ENCODE measurements at regions not wholly inside any gene's neighbourhood (a gene's known extent, or its start where the extent isn't known, plus 50 kb on each side); places are given as distances from the start of the nearest gene placed in this dataset.

GRCh38 chr21:34020005-34020847 is 53.2 kb upstream of the MRPS6 start:
- Histone ChIP-seq H3K9ac (ENCODE audit: low read depth, low read length, poor library complexity, severe bottlenecking) (no peak overlapping the region), H3K9me3 (ENCODE audit: insufficient read depth, low read depth, low read length) (no peaks in the 10 kb centered on the region), H3K36me3 (ENCODE audit: insufficient read depth, low read length) (no peaks in the 10 kb centered on the region), H3K79me2 (ENCODE audit: insufficient read depth, low read length) (no peaks in the 10 kb centered on the region), H2AFZ (ENCODE audit: low read length) (no peak overlapping the region), H3K4me2 (ENCODE audit: low read depth, low read length, poor library complexity, severe bottlenecking) (no peak overlapping the region), H3K27me3 (ENCODE audit: insufficient read depth, low read length, poor library complexity, severe bottlenecking) (no peaks in the 10 kb centered on the region), H4K20me1 (ENCODE audit: insufficient read depth, low read length, poor library complexity, severe bottlenecking) (no peaks in the 10 kb centered on the region), H3K9me2 (replicated peaks; ENCODE audit: low read depth, low read length) (no peaks in the 10 kb centered on the region), H3F3A (ENCODE audit: low read depth) (no peaks in the 10 kb centered on the region), H3K4me3 (ENCODE audit: low read length, poor library complexity, severe bottlenecking) (no peak overlapping the region), H3K4me1 (ENCODE audit: insufficient read depth, low read length, poor library complexity, severe bottlenecking) (peaks cover 25% of the 10 kb centered on the region)
- TF ChIP-seq CTCF (conservative IDR thresholded peaks at IDR 0.05; ENCODE audit: low read length): no peak
- no peak for TF ChIP-seq EZH2phosphoT487 (IDR thresholded peaks at IDR 0.05; ENCODE audit: borderline replicate concordance)

- no peak overlapping the region for H3K9ac ChIP-seq (ENCODE audit: low read depth, low read length, poor library complexity, severe bottlenecking)
- H3K4me2 ChIP-seq (ENCODE audit: low read depth, low read length, poor library complexity, severe bottlenecking): no peak overlapping the region
Measured at GRCh38 chr21:34019402-34019801, 54.0 kb upstream of the MRPS6 start.

GRCh38 chr21:34018910-34019309 is 54.5 kb upstream of the MRPS6 start:
- no peak overlapping the region for H3K9ac ChIP-seq (ENCODE audit: low read depth, low read length, poor library complexity, severe bottlenecking)

More at GRCh38 chr21:34019402-34019801, 54.0 kb upstream of the MRPS6 start:
- no peaks in the 10 kb centered on the region for H3K79me2 ChIP-seq (ENCODE audit: insufficient read depth, low read length)
- no peaks in the 10 kb centered on the region for H3K27me3 ChIP-seq (ENCODE audit: insufficient read depth, low read length, poor library complexity, severe bottlenecking)
- H4K20me1 ChIP-seq (ENCODE audit: insufficient read depth, low read length, poor library complexity, severe bottlenecking): no peaks in the 10 kb centered on the region
- no peak overlapping the region for H2AFZ ChIP-seq (ENCODE audit: low read length)
- H3K9me3 ChIP-seq (ENCODE audit: insufficient read depth, low read depth, low read length): no peaks in the 10 kb centered on the region; the same call in 1 of the 2 replicates
- no peak overlapping the region for H3K4me3 ChIP-seq (ENCODE audit: low read length, poor library complexity, severe bottlenecking)
- no peak for TF ChIP-seq EZH2phosphoT487 (IDR thresholded peaks at IDR 0.05; ENCODE audit: borderline replicate concordance)
- TF ChIP-seq CTCF (conservative IDR thresholded peaks at IDR 0.05; ENCODE audit: low read length): no peak
- peaks cover 24% of the 10 kb centered on the region for H3K4me1 ChIP-seq (ENCODE audit: insufficient read depth, low read length, poor library complexity, severe bottlenecking)
- no peaks in the 10 kb centered on the region for H3K36me3 ChIP-seq (ENCODE audit: insufficient read depth, low read length)
- H3F3A ChIP-seq (ENCODE audit: low read depth): no peaks in the 10 kb centered on the region
- H3K9me2 ChIP-seq (replicated peaks; ENCODE audit: low read depth, low read length): no peaks in the 10 kb centered on the region

More at GRCh38 chr21:34018910-34019309, 54.5 kb upstream of the MRPS6 start:
- Histone ChIP-seq H2AFZ (ENCODE audit: low read length) (no peak overlapping the region), H3K4me3 (ENCODE audit: low read length, poor library complexity, severe bottlenecking) (no peak overlapping the region), H3K4me1 (ENCODE audit: insufficient read depth, low read length, poor library complexity, severe bottlenecking) (peaks cover 24% of the 10 kb centered on the region), H4K20me1 (ENCODE audit: insufficient read depth, low read length, poor library complexity, severe bottlenecking) (no peaks in the 10 kb centered on the region), H3K36me3 (ENCODE audit: insufficient read depth, low read length) (no peaks in the 10 kb centered on the region), H3K9me3 (ENCODE audit: insufficient read depth, low read depth, low read length) (no peaks in the 10 kb centered on the region; the same call in 1 of the 2 replicates), H3F3A (ENCODE audit: low read depth) (no peaks in the 10 kb centered on the region), H3K4me2 (ENCODE audit: low read depth, low read length, poor library complexity, severe bottlenecking) (no peak overlapping the region), H3K79me2 (ENCODE audit: insufficient read depth, low read length) (no peaks in the 10 kb centered on the region), H3K27me3 (ENCODE audit: insufficient read depth, low read length, poor library complexity, severe bottlenecking) (no peaks in the 10 kb centered on the region), H3K9me2 (replicated peaks; ENCODE audit: low read depth, low read length) (no peaks in the 10 kb centered on the region)
- TF ChIP-seq CTCF (conservative IDR thresholded peaks at IDR 0.05; ENCODE audit: low read length): no peak

All from Loucy (cell line).